ENCODE measurements at regions not wholly inside any gene's neighbourhood (a gene's known extent, or its start where the extent isn't known, plus 50 kb on each side); places are given as distances from the start of the nearest gene placed in this dataset.

DNA sequence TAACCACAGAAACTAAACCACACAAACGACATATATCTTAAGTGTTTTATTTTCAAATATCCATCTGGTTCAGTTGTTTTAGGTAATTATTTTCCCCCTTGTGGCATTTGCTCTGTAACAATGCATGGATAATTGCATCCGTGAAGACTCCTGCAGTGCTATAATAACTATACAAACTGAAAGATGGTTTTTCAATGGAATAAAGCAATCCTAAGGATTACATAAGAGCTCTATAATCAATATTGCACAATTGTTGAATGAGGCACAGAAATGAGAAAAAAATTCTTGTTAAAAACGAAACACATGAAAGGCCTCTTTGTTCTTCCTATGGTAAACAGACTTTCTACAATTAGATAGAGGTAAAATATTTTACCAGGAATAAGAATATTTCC lies 446.0 kb upstream of the EPHA3 start:
- H3K4me3 ChIP-seq (replicated peaks; ENCODE audit: low read depth, low read length) = no peak overlapping the region
- TF ChIP-seq, protein P1, sequence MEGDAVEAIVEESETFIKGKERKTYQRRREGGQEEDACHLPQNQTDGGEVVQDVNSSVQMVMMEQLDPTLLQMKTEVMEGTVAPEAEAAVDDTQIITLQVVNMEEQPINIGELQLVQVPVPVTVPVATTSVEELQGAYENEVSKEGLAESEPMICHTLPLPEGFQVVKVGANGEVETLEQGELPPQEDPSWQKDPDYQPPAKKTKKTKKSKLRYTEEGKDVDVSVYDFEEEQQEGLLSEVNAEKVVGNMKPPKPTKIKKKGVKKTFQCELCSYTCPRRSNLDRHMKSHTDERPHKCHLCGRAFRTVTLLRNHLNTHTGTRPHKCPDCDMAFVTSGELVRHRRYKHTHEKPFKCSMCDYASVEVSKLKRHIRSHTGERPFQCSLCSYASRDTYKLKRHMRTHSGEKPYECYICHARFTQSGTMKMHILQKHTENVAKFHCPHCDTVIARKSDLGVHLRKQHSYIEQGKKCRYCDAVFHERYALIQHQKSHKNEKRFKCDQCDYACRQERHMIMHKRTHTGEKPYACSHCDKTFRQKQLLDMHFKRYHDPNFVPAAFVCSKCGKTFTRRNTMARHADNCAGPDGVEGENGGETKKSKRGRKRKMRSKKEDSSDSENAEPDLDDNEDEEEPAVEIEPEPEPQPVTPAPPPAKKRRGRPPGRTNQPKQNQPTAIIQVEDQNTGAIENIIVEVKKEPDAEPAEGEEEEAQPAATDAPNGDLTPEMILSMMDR (IDR thresholded peaks at IDR 0.05; ENCODE audit: low read length, missing control alignments) = no peak
- DNase-seq (ENCODE audit: low read depth) = no peak

DNA sequence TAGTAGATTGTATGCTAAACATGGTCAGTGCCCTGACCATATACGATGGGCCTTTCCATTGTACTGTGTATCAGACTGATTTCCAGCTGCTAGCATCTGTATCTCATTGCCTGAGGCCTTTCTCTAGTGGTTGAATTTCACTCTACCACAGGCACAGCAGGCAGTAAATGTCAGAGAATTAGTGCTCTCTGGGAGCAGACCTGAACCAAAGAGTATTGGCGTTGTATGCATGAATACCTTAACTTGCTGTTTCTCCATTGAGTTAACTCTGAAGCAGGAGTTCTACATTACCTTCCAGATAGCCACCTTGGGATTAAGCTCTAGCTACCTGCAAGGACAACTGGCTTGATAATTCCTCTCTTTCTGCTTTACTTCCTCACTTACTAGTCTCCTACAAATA lies 439.2 kb upstream of the EPHA3 start:
- TF ChIP-seq, protein P1 (IDR thresholded peaks at IDR 0.05; ENCODE audit: low read length, missing control alignments) = no peak
- no peak overlapping the region for H3K4me3 ChIP-seq (replicated peaks; ENCODE audit: low read depth, low read length)
- no peak for DNase-seq (ENCODE audit: low read depth)

DNA sequence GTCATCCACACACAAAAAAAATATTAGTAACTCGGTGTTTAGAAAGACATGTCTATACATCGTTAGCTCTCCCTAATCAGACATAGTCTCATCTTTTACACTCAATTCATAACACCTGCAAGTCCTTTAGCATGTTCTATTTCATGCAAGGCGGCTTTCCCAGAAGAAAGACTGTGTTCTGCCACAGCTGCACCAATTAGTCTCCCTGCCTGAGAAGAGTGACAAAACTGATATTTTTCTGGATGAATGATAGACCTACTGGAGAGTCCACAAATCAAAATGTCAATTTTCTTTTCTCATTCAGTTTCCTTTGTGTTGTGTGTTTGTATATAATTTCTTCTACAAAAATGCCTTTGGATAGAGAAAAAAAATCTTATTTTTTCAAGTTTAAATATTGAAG lies 435.8 kb upstream of the EPHA3 start:
- TF ChIP-seq, protein P1 (IDR thresholded peaks at IDR 0.05; ENCODE audit: low read length, missing control alignments) = no peak
- H3K4me3 ChIP-seq (replicated peaks; ENCODE audit: low read depth, low read length) = no peak overlapping the region

DNA sequence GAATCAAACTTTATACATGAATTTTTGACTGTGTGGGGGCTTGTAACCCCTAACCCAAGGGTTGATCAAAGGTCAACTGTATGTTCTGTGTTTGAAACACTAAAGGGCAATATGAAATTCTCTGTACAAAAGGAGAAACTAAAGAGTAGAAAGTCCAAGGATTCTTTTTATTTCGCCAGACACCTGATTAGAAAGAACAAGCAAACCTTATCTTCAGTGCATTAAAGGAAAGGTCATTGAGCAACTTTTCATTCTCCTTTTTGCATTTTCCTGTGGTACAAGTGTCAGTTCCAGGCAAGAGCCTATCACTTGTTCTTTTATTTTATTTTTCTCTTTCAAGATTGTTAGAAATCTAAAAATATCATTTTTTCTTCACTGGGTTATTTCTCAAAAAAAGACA lies 430.1 kb upstream of the EPHA3 start:
- TF ChIP-seq, protein P1 (IDR thresholded peaks at IDR 0.05; ENCODE audit: low read length, missing control alignments) = no peak
- H3K4me3 ChIP-seq (replicated peaks; ENCODE audit: low read depth, low read length) = no peak overlapping the region
- no peak for DNase-seq (ENCODE audit: low read depth)

More for the DNA sequence above, 435.8 kb upstream of the EPHA3 start:
- DNase-seq (ENCODE audit: low read depth) = no peak

DNA sequence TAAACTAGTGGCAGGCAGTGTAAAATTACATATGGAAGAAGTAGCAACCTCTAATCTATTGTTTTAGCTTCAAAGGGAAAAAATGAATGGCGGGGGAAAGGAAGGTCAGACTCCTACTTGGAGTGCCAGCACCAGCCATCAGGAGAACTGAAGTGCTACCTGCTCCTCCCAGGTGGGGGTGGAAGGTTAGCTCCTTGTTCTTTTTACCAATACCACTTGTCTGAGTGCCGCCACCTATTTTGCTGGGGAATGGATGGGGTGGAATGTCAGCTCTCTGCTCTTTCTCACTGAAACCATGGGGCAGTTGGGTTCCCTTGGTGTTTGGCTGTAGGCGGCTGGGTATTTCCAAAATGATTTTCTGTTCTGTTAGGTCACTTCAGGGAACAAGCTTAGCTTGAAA lies 428.7 kb upstream of the EPHA3 start:
- TF ChIP-seq, protein P1 (IDR thresholded peaks at IDR 0.05; ENCODE audit: low read length, missing control alignments) = no peak
- DNase-seq (ENCODE audit: low read depth) = no peak
- no peak overlapping the region for H3K4me3 ChIP-seq (replicated peaks; ENCODE audit: low read depth, low read length)

DNA sequence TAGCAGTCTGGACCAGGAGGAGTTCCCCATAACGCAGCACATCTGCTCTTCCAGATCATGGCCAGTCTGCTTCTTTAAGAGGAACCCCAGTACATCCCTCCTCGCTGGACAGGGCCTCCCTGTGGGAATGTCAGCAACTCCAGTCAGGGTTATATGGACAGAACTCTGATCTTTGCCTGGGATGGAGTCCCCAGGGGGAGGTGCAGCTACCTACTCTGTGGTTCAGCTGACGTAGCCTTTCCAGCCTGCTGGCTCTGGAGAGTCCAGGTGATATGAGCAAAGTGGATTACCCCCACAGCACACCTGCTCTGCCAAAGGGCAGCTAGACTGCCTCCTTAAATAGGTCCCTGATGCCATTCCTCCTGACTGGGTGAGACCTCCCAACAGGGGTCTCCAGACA lies 417.1 kb upstream of the EPHA3 start:
- no peak overlapping the region for H3K4me3 ChIP-seq (replicated peaks; ENCODE audit: low read depth, low read length)
- no peak for DNase-seq (ENCODE audit: low read depth)
- TF ChIP-seq, protein P1 (IDR thresholded peaks at IDR 0.05; ENCODE audit: low read length, missing control alignments) = no peak

DNA sequence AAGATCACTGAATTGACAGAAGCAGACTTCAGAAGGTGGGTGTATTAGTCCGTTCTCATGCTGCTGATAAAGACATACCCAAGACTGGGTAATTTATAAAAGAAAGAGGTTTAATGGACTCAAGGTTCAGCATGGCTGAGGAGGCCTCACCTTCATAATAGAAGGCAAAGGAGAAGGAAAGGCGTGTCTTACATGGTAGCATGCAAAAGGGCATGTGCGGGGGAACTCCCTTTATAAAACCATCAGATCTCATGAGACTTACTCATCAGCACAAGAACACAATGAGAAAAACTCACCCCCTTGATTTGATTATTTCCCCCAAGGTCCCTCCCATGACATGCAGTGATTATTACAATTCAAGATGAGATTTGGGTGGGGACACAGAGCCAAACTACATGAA lies 416.3 kb upstream of the EPHA3 start:
- TF ChIP-seq, protein P1 (IDR thresholded peaks at IDR 0.05; ENCODE audit: low read length, missing control alignments) = no peak
- H3K4me3 ChIP-seq (replicated peaks; ENCODE audit: low read depth, low read length) = no peak overlapping the region
- DNase-seq (ENCODE audit: low read depth) = no peak

Measured in fibroblast of pulmonary artery (primary cell).